C1 segment of cervical spinal cord (tissue), 14 donors: ENCODE measurements at regions not wholly inside any gene's neighbourhood (a gene's known extent, or its start where the extent isn't known, plus 50 kb on each side); places are given as distances from the start of the nearest gene placed in this dataset.
A peak's percentile ranks its signal among the peaks of the same experiment; 100 is the strongest.
"Not testable (repeated sequence)": the region's sequence is repeated elsewhere in the genome, so short reads cannot be mapped to it uniquely, and the experiment has no call there.

Experiments used
- DNase-seq, 14 donors: peaks; one replicate each; lab custom pipeline; 2025; lab: John Stamatoyannopoulos, UW

DNA sequence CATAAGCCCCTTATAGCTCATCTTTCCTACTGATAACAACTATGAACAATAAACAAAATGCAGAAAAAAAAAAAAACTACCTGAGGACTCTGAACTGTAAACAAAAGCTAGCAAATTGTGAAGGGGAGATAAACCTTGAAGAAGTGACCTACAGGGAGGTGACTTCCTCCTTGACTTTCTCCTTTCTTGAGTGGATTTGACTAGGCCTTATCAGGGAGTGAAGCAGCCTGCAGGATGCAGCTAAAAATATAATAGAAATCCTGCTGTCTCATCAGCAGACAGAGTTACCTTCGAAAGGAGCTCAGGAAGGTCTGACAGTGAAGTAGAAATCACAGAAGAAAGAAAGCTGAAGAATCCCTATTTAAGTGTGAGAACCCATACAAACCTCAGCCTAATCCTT lies 322.0 kb upstream of the HTR1E start:
- DNase-seq: no peak

DNA sequence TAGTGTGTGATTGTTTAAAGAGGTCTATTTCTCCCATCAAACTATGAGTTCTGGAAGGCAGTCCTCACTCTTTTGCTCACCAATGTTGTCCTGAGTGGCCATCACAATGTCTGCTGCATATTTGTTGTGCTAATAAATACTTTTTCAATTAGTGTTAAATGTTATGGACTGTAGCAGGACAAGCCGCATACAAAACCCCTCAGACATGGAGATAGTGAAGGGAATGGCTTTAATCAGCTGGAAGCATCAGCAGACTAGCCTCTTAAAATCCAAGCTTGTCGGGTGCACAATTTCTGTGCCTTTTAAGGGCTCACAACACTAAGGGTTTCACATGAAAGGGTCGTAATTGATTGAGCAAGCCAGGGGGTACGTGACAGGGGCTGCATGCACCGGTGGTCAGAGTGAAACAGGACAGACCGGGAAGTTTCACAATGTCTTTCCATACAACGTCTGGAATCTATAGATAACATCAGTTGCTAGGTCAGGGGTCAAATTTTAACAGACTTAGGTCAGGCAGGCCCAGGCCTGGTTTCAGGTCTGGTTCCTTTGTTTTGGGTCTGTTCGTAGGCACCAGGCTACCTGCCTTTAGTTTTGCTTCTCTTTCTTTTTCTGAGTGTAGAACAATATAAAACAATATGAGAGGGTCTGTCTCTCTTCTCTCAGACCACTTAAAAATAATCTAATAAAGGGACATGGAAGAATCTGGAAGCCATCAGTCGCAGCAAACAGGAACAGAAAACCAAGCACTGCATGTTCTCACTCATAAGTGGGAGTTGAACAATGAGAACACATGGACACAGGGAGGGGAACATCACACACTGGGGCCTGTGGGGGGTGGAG lies 327.6 kb upstream of the HTR1E start:
- DNase-seq: no peak

GRCh38 chr6:86603364-86603763 lies 334.0 kb upstream of the HTR1E start:
- DNase-seq: not testable (repeated sequence)

GRCh38 chr6:86602093-86602492 lies 335.2 kb upstream of the HTR1E start:
- DNase-seq: not testable (repeated sequence)

GRCh38 chr6:86598969-86599368 lies 338.4 kb upstream of the HTR1E start:
- not testable (repeated sequence) for DNase-seq

DNA sequence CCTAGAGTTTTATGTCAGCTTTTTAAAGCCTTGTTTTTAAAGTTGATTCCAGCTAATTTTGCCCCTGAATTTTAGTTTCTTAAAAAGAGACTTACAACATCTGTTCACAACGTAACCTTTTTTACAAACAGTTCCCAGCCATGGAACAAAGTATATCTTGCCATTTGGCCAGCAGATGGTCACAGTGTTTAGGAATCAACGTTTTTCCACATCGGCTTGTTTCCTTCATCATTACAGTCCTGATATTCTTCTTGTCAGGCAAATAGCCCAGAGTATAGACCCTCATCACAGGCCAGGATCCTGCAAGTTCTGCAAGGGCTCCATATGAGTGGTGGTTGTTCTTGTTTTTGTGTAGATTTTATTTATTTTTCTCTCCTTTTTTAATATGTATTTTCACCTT lies 341.7 kb upstream of the HTR1E start:
- DNase-seq: peak in 1 of 14 donors; percentile 10

- no peak for DNase-seq
Observed at GRCh38 chr6:86586195-86586594, 351.1 kb upstream of the HTR1E start.

DNA sequence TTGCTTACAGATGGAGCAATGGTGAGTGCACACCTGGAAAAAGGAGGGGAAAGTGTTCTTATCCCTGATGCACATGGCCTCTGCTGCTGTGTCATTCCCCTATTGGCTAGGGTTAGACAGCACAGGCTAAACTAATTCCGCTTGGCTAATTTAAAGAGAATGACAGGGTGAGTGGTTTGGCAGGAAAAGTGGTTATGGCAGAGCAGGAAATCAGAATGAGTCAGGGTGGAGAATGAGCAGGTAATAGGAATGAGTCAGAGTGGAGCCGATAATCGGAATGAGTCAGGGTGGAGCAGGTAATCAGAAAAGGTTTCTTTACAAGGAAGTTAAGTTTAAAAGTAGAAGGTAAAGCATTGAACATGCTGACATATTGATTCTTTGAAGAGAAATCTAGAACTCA lies 355.5 kb upstream of the HTR1E start:
- no peak for DNase-seq

DNA sequence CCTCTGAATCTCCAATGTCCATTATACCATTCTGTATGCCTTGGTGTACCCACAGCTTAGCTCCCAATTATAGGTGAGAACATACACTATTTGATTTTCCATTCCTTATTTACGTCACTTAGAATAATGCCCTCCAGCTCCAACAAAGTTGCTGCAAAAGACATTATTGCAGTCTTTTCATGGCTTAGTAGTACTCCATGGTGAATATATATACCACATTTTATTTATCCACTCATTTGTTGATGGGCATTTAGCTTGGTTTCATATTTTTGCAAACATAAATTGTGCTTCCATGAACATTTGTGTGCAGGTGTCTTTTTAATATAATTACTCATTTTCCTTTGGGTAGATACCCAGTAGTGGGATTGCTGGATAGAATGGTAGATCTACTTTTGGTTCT lies 374.1 kb upstream of the HTR1E start:
- DNase-seq: no peak

DNA sequence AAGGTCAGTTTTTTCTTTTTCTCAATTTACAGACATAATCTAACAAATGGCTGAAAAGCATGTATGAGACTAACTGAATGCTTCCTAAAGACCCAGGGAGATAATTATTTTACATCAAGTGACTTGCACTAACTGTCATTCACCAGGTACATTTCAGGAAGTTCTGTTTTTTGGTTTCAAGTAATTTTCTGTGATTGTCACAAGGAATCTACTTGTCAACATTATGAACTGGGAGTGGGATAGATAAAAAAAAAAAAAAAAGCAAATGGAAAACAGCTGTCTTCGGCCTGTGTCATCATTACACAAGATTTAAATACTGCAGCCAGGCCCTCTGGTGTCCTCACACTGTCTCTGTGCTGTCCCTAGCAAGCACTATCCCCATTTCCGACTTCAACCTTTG lies 379.0 kb upstream of the HTR1E start:
- DNase-seq: no peak

GRCh38 chr6:86537292-86537861 lies 400.0 kb upstream of the HTR1E start:
- no peak for DNase-seq

GRCh38 chr6:86536121-86536520 lies 401.2 kb upstream of the HTR1E start:
- DNase-seq: no peak

- DNase-seq: no peak
Observed at GRCh38 chr6:86535100-86535499, 402.2 kb upstream of the HTR1E start.

DNA sequence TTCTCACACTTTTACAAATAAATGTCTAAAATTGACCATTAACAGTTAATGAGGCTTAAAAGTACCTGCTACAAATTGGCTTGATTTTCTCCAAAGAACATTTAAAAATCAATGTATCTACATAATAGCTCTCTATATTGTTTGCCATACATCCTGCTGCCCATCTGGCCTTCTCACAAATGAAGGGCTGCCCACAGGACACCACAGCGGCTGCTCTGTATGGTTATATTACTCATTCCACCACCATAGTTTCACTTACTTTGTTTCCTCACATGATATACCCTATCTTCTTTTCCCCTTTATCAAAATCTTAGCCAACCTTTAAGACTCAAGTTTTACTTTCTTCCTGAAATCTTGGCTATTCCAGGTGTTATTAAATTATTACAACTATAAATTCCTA lies 407.7 kb upstream of the HTR1E start:
- DNase-seq: no peak

DNA sequence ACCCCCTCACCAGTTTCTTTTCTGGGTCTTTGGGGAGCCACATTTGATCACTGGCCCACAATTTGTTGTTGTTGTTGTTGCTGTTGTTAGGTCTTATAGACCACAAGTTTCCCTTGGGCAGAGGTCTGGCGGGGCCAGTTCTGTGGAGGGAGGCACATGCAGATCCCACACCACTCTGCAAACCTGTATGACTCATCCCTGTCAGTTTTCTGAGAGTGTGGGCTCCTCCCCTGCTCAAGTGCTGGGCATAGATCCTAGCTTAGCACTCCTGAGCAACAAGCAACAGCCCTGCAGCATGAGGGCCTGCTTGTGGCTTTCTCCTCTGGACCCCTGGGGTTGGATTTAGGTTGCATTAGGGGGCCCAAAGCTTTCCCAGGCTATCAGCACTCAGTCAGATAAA lies 411.1 kb upstream of the HTR1E start:
- DNase-seq: no peak

GRCh38 chr6:86516087-86516486 lies 421.2 kb upstream of the HTR1E start:
- no peak for DNase-seq

GRCh38 chr6:86511962-86512361 lies 425.4 kb upstream of the HTR1E start:
- DNase-seq: no peak

GRCh38 chr6:86508230-86508629 lies 429.1 kb upstream of the HTR1E start:
- no peak for DNase-seq

DNA sequence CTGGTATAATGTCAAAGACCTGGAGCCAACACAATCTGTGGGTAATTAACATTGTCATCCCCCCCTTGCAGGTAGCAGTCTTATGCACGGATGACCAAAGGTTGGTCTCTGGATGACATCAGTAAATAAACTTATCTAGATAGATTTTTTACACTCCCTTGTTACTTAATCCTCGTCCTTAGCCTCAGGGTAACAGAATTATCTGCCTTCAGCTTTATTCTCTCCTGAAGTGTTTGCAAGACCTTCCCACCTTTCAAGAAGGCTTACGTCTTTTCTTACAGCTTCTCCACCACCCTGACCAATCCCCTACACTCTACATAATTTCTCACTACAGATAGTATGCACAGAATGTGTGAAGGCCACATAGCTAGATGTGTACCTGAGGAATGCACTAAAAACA lies 434.8 kb upstream of the HTR1E start:
- DNase-seq: no peak

DNA sequence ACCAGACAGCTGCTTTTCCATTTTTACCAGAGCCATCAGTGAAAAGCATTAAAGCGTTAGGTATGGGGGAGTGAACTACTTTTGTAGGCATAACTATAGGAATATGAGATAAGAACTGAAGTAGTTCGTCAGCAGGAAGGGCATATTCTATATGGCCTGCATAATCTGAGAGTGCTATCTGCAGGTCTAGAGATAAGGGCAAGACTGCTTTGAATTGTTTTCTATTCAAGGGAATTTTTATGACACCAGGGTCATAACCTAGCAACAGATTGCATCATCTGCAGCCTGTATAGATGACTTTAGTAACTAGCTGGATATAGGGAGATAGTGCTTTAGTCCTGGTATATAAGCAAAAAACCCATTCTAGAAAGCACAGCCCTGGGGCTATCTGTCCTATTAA lies 437.3 kb upstream of the HTR1E start:
- no peak for DNase-seq

DNA sequence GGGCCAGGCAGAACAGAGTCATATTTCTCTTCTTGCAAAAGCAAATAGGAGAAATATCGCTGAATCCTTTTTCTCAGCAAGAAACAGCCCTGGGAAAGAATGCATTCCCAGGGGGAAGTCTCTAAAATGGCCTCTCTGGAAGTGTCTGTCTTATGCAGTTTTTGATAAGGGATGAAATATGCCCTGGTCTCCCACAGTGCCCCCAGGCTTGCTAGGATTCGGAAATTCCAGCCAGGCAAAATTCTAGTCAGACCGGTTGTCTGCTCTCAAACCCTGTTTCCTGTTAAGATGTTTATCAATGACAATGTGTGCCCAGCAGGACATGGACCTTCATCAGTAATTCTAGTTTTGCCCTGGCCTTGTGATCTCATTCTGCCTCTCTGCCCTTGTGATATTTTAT lies 448.3 kb upstream of the HTR1E start:
- DNase-seq: not testable (repeated sequence)

GRCh38 chr6:86487660-86488221 lies 449.6 kb upstream of the HTR1E start:
- no peak for DNase-seq

DNA sequence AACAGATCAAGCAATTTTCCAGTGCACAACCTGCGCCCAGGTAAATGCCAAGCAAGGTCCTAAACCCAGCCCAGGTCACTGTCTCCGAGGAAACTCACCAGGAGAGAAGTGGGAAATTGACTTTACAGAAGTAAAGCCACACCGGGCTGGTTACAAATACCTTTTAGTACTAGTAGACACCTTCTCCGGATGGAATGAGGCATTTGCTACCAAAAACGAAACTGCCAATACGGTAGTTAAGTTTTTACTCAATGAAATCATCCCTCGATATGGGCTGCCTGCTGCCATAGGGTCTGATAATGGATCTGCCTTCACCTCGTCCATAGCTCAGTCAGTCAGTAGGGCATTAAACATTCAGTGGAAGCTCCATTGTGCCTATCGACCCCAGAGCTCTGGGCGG lies 459.0 kb upstream of the HTR1E start:
- DNase-seq: not testable (repeated sequence)
